ENCODE measurements at regions not wholly inside any gene's neighbourhood (a gene's known extent, or its start where the extent isn't known, plus 50 kb on each side); places are given as distances from the start of the nearest gene placed in this dataset.

DNA sequence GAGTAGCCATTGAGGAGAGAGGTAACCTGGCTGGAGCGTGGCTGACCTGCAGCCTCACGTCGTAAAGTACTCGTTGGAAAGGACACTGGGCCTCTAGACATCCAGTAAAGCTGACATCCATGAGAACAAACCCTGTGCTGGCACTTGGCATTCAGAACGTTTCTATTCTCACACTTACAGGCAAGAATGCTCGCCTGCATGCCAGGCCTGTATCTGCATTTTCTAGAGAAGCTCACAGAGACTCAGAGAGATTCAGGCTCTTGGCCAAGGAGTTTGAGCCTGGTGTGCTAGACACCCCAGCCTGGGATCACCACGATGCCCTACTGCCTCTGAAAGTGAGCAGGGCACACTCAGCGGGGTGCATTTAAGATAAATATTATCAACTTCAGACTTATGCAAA is 379.8 kb upstream of the CDH4 start:
- Mint-ChIP-seq H3K36me3 (no peaks in the 10 kb centered on the region), H3K27me3 (peaks cover 0 to 3% (median 1%) of the 10 kb centered on the region in 5 donors), H3K4me3 (no peak overlapping the region), H3K9me3 (no peaks in the 10 kb centered on the region), H3K27ac (no peak overlapping the region), H3K4me1 (no peaks in the 10 kb centered on the region)
- ATAC-seq, result no peak
- DNase-seq, result no peak
- POLR2A ChIA-PET, result no interaction called here

DNA sequence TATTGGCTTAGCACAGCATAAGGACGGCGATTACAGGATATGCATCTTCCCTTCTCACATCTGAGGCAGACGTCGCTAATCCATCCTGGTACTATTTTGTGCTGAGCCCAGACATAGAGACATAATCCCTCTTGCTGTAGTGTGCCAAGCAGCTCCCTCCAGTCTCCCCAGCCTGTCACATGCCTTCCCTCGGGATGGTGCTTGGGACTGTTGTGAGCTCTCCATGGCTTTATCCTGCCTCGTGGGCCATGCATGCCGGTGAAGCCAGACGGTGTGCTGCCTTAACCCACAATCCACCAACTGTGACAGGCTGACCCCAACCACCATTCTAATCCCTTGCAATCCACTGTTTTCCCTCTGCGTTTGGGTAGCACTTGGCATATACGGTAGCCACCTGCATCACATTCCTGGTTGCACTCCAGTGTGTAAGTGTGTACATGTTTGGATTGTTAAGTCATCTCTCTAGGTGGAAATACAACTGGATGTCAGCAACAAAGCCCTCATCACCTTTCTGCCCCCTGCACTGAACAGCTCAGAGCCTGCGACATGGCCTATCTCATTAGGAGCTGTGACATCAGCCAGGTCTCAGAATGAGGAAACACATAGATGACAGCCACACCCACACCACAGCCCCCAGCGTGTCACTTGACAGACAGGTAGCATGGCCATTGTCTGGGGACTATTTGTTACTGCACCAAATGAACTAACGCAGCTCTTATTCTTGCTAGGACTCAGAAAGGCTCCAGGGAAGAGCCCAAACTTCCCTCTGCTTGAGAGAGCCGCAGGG is 374.8 kb upstream of the CDH4 start:
- ATAC-seq (no peak), DNase-seq (no peak)
- Mint-ChIP-seq H3K36me3 (no peaks in the 10 kb centered on the region), H3K27me3 (peaks cover 0 to 11% (median 3%) of the 10 kb centered on the region in 5 donors), H3K4me3 (no peak overlapping the region), H3K27ac (no peak overlapping the region), H3K9me3 (no peaks in the 10 kb centered on the region), H3K4me1 (no peaks in the 10 kb centered on the region)
- POLR2A ChIA-PET, result no interaction called here

DNA sequence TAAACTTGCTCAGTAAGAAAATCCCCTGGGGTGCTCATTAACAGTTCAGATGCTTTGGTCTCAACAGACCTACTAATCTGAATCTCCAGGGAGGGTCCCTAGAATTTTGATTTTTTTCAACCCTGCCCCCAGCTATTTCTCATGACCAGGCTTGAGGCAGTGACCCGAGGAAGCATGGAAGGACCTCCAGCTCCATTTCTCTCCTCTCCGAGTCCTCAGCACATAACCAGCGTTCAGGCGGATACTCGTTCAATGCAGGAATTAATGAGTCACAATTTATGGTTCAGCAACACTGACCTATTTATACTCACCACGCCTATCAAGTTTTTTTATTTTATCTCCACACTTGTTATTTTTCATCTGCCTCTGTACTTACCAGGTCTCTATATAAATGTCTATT is 369.2 kb upstream of the CDH4 start:
- no peaks in the 10 kb centered on the region for H3K4me1 Mint-ChIP-seq
- no peak for DNase-seq
- no peaks in the 10 kb centered on the region for H3K36me3 Mint-ChIP-seq
- H3K27ac Mint-ChIP-seq, result no peak overlapping the region
- POLR2A ChIA-PET, result no interaction called here
- ATAC-seq, result no peak
- H3K4me3 Mint-ChIP-seq, result no peak overlapping the region
- no peaks in the 10 kb centered on the region for H3K9me3 Mint-ChIP-seq
- H3K27me3 Mint-ChIP-seq, result peaks cover 0 to 6% (median 3%) of the 10 kb centered on the region in 5 donors

DNA sequence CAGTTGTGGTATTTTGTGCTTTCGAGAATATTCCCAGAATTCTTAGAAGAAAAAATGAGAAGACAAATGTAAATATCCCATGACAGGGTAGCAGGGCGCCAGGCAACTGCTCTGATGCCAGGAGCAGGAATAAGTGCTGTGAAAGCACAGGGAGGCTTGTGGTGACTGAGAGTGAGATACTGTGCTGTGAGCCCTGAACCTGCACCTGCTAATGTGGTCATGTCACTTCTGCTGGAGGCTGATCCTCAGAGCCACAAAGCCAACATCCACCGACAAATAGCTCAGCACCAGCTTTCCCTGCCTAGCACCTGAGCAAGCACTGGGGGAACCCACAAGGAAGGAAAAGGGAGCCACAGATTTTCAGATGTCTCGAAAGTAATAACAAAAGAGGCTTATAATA is 368.6 kb upstream of the CDH4 start:
- Mint-ChIP-seq H3K27me3 (peaks cover 0 to 5% (median 0%) of the 10 kb centered on the region in 5 donors), H3K4me1 (no peaks in the 10 kb centered on the region), H3K36me3 (no peaks in the 10 kb centered on the region), H3K27ac (no peak overlapping the region), H3K4me3 (no peak overlapping the region), H3K9me3 (no peaks in the 10 kb centered on the region)
- ATAC-seq, result no peak
- no peak for DNase-seq
- POLR2A ChIA-PET, result no interaction called here

DNA sequence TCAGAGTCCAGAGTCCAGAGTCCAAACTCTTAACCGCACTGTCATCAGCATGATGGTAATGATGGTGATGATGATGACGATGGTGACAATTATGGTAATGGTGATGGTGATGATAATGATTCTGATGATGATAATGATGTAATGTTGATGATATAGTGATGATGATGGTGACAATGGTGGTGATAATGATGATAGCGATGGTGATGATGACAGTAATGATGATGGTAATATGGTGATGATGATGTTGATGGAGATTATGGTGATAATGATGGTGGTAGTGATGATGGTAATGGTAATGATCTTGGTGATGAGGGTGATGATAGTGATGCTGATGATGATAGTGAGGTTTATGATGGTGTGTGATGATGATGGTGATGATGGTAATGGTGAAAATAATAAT is 367.8 kb upstream of the CDH4 start:
- no peaks in the 10 kb centered on the region for H3K36me3 Mint-ChIP-seq
- H3K4me1 Mint-ChIP-seq, result no peaks in the 10 kb centered on the region
- H3K27me3 Mint-ChIP-seq, result peaks cover 0 to 5% (median 0%) of the 10 kb centered on the region in 5 donors
- POLR2A ChIA-PET, result no interaction called here
- no peak overlapping the region for H3K27ac Mint-ChIP-seq
- no peak overlapping the region for H3K4me3 Mint-ChIP-seq
- H3K9me3 Mint-ChIP-seq, result no peaks in the 10 kb centered on the region
- no peak for ATAC-seq
- DNase-seq, result no peak

DNA sequence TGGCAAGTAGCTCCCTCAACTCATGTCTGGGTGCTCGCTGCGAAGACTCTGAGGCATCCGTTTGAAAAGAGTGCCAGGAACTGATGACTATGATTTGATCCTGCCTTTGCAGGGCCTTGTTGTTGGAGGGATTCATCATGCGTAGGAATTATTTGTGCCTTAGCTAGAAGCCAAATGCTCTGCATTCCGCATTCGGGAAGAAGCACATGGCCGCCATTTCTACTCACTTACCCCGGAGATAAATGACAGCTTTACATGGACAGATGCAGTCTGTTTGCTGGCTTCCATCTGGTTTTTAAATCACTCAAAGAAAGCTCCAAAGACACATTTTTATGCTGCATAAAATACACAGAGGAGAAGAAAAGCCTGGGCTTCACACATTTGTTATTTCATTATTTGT is 363.3 kb upstream of the CDH4 start:
- POLR2A ChIA-PET, result no interaction called here
- Mint-ChIP-seq H3K36me3 (no peaks in the 10 kb centered on the region), H3K4me1 (no peaks in the 10 kb centered on the region), H3K27ac (no peak overlapping the region), H3K9me3 (peaks cover 0 to 3% (median 0%) of the 10 kb centered on the region in 9 donors), H3K4me3 (no peak overlapping the region), H3K27me3 (peaks cover 0 to 8% (median 0%) of the 10 kb centered on the region in 5 donors)
- no peak for ATAC-seq
- no peak for DNase-seq

DNA sequence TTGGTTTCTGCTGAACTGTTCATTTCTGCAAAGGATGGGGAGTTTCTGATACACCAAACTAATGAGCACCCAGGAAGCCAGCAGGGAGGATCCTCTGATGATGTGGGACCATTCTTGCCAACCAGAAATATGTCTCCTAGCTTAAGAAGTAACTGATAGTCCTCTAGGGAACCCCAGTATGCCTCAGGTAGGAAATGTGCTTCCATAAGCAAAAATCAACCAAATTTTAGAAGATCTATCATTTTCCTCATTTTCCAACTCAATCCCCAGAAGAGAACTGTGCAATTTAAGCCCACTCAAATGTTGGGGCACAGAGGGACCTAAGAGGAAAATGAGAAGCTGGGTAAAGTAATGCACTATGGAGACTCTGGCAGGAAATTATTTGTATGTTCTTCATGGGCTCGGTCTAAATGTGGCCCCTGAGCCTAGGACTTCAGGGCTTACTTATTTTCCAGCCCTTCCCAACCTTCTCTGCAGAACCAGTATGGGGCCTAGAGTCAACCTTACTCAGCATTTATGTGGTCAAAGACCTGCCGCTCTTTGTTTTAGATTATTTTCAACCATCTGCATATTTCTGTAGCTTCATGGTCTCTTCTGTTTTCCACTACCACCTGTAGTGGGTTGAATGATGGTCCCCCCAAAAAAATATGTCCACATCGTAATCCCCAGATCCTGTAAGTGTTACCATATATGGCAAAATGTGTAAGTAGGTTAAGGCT is 359.8 kb upstream of the CDH4 start:
- no peaks in the 10 kb centered on the region for H3K36me3 Mint-ChIP-seq
- POLR2A ChIA-PET, result no interaction called here

DNA sequence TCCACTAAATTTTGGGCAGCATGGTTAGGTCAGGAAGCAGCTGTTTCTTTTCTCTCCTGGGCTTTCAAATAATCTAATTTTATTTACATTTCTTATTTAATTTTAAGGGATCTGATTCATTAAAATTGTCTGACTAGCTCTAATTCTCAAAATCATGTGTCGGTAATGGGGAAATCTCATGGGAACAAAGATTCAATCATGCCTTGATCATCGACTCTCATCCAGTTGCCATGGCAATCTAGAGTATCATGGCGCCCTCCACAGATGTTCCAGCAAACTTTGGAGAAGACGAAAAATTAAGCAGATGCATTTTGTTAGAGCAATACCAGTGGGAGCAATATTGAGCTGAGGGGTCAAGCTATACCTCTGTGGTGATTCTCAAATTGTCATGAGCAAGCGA is 358.0 kb upstream of the CDH4 start:
- DNase-seq, result no peak

More for the DNA sequence above, 359.8 kb upstream of the CDH4 start:
- ATAC-seq (no peak), DNase-seq (no peak)
- Mint-ChIP-seq H3K9me3 (peaks cover 0 to 3% (median 0%) of the 10 kb centered on the region in 9 donors), H3K27me3 (peaks cover 0 to 6% (median 0%) of the 10 kb centered on the region in 5 donors), H3K4me1 (no peaks in the 10 kb centered on the region), H3K27ac (no peak overlapping the region), H3K4me3 (no peak overlapping the region)

DNA sequence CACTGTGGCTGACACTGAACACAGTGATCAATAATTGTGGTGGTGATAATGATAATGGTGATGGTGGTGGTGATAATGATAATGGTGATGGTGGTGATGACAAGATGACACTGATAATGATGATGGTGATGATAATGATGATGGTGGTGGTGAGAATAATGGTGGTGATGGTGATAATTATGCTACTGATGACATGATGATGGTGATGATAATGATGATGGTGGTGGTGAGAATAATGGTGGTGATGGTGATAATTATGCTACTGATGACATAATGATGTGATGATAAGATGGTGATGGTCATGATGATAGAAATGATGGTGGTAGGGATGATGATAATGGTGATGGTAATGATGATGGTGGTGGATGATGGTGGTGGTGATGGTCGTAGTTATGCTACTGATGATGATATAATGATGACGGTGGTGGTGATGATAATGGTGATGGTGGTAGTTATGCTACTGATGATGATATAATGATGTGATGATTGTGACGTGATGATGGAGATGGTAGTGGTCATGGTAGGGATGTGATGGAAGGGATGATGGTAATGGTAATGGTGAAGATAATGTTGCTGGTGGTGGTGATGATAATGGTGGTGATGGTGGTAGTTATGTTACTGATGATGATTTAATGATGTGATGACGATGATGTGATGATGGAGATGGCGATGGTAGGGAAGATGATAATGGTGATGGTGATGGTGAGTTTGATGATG is 356.5 kb upstream of the CDH4 start:
- H3K4me1 Mint-ChIP-seq, result no peaks in the 10 kb centered on the region
- no peak overlapping the region for H3K4me3 Mint-ChIP-seq
- POLR2A ChIA-PET, result no interaction called here
- ATAC-seq (no peak), DNase-seq (no peak)
- H3K27ac Mint-ChIP-seq, result no peak overlapping the region
- H3K9me3 Mint-ChIP-seq, result peaks cover 0 to 3% (median 0%) of the 10 kb centered on the region in 9 donors
- H3K36me3 Mint-ChIP-seq, result no peaks in the 10 kb centered on the region
- peaks cover 0 to 3% (median 0%) of the 10 kb centered on the region in 5 donors for H3K27me3 Mint-ChIP-seq

More for the DNA sequence above, 358.0 kb upstream of the CDH4 start:
- H3K4me3 Mint-ChIP-seq, result no peak overlapping the region
- peaks cover 0 to 3% (median 0%) of the 10 kb centered on the region in 5 donors for H3K27me3 Mint-ChIP-seq
- POLR2A ChIA-PET, result no interaction called here
- ATAC-seq, result no peak
- peaks cover 0 to 3% (median 0%) of the 10 kb centered on the region in 9 donors for H3K9me3 Mint-ChIP-seq
- H3K27ac Mint-ChIP-seq, result no peak overlapping the region
- no peaks in the 10 kb centered on the region for H3K36me3 Mint-ChIP-seq
- H3K4me1 Mint-ChIP-seq, result no peaks in the 10 kb centered on the region

DNA sequence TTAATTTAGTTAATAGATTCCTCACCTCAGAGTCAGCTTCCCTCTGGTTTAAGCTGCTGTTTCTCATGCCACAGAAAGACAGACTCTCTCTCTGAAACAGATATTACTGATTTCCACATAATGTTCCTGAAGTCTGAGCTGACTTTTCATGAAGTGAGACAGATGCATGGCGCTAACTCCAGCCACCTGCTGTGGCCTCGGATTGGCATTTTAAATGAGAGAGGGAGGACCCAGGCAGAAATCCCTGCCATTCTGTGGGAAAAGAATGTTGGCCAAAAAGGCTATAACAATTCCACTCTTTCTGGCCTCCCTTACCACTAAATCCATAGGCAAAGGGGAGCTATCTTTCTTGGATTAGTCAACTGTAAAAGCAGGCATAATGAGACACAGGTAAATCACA is 354.1 kb upstream of the CDH4 start:
- Mint-ChIP-seq H3K27ac (no peak overlapping the region), H3K9me3 (peaks cover 0 to 11% (median 3%) of the 10 kb centered on the region in 9 donors), H3K36me3 (no peaks in the 10 kb centered on the region), H3K4me3 (no peak overlapping the region), H3K4me1 (no peaks in the 10 kb centered on the region), H3K27me3 (peaks cover 0 to 6% (median 0%) of the 10 kb centered on the region in 5 donors)
- ATAC-seq (no peak), DNase-seq (no peak)
- POLR2A ChIA-PET, result no interaction called here

DNA sequence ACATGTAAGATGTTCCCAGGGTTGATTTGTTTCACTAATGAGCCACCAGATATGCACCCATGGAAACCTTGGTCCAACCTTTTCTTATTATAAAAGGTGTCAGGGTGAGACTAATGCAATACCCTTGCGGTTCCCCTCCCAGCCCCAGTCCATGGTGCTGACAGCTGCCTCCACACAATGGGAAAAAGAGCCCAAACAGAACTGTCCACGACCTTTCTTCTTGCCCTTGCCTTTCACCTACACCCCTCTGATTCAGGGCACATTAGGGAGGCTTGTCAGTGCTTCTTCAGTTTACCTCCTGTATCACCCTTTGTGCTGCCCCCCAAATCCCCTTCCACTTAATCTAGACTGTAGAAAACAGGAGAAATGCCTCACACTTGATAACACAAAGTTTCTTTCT is 352.7 kb upstream of the CDH4 start:
- H3K4me1 Mint-ChIP-seq, result no peaks in the 10 kb centered on the region
- DNase-seq (no peak), ATAC-seq (no peak)
- no peak overlapping the region for H3K4me3 Mint-ChIP-seq
- no peaks in the 10 kb centered on the region for H3K36me3 Mint-ChIP-seq
- H3K27me3 Mint-ChIP-seq, result peaks cover 0 to 6% (median 0%) of the 10 kb centered on the region in 5 donors
- peaks cover 0 to 11% (median 3%) of the 10 kb centered on the region in 9 donors for H3K9me3 Mint-ChIP-seq
- POLR2A ChIA-PET, result no interaction called here
- no peak overlapping the region for H3K27ac Mint-ChIP-seq

DNA sequence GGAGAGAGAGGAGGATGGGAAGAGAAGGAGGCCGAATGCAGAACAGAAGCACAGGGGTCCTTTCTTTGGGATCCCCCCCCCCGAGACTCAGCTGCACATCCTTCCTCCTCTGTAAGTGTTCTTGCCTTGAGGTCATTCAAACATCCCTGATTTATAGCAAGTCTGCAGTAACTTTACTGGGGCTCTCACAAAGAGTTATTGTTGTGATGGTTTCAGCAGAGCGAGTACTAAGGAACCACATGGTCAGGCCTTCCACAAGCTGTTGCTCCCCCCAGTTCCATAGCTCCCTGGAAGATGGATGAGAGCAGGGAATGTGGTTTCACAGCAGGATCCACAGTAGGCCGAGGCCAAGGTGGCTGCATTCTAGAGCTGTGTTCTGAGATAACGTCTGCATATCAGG is 351.4 kb upstream of the CDH4 start:
- Mint-ChIP-seq H3K9me3 (peaks cover 0 to 11% (median 3%) of the 10 kb centered on the region in 9 donors), H3K27ac (no peak overlapping the region), H3K4me3 (no peak overlapping the region), H3K27me3 (peaks cover 0 to 6% (median 0%) of the 10 kb centered on the region in 5 donors), H3K4me1 (no peaks in the 10 kb centered on the region), H3K36me3 (no peaks in the 10 kb centered on the region)
- POLR2A ChIA-PET, result no interaction called here
- DNase-seq (no peak), ATAC-seq (no peak)

DNA sequence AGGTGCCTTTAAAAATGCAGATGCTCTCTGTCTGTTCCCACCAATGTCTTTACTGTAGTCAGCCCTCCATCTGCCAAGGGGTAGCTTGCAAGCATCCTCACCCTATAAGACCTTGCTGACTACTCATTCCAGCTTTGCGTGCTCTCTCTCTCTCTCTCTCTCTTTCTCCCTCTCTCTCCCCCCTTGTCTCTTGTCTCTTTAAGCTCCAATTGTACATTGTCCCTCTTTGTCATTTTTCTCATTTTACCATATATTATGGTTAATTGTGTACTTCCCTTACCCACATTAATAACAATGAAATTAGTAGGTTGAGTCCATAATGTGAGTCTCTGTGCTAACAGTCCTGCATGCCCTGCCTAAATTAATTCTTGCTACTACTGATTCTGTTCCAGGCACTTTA is 350.2 kb upstream of the CDH4 start:
- no peak overlapping the region for H3K4me3 Mint-ChIP-seq
- peaks cover 0 to 11% (median 3%) of the 10 kb centered on the region in 9 donors for H3K9me3 Mint-ChIP-seq
- no peak overlapping the region for H3K27ac Mint-ChIP-seq
- POLR2A ChIA-PET, result no interaction called here
- H3K27me3 Mint-ChIP-seq, result peaks cover 0 to 6% (median 0%) of the 10 kb centered on the region in 5 donors
- ATAC-seq (no peak), DNase-seq (no peak)
- no peaks in the 10 kb centered on the region for H3K4me1 Mint-ChIP-seq
- H3K36me3 Mint-ChIP-seq, result no peaks in the 10 kb centered on the region
